Natural killer cell (primary cell): ENCODE measurements at regions not wholly inside any gene's neighbourhood (a gene's known extent, or its start where the extent isn't known, plus 50 kb on each side); places are given as distances from the start of the nearest gene placed in this dataset.
"Not testable (repeated sequence)": the region's sequence is repeated elsewhere in the genome, so short reads cannot be mapped to it uniquely, and the experiment has no call there.

Experiments
- ATAC-seq, 3 donors: fragments of 150-1000 bp in 2 of 3; fragments of 200-7000 bp in 1 of 3; cut with Tn5 transposase; 1 replicate in 1 of 3; 2 replicates in 2 of 3; pipeline ENCODE4 v1.10.0; 2021; ENCODE audit warnings: mild to moderate bottlenecking in 2 of 3, moderate library complexity in 2 of 3
- DNase-seq, 2 donors: peaks; one replicate each; pipeline versions ENCODE4 v3.0.0 to v3.0.0-alpha.2; 2013 to 2021; ENCODE audit warnings: mixed read lengths in 1 of 2
- H3K27ac ChIP-seq: one replicate; pipeline ENCODE4 v1.5.1; 2013; ENCODE audit warnings: mild to moderate bottlenecking, low read length
- H3K27me3 ChIP-seq: one replicate; pipeline ENCODE4 v1.6.1; 2013; ENCODE audit warnings: low read length; ENCODE audit not compliant: control insufficient read depth, insufficient read depth
- H3K36me3 ChIP-seq: one replicate; pipeline ENCODE4 v1.6.1; 2013; ENCODE audit warnings: low read length; ENCODE audit not compliant: control insufficient read depth, insufficient read depth
- H3K4me1 ChIP-seq: one replicate; pipeline ENCODE4 v1.6.1; 2013; ENCODE audit warnings: low read length; ENCODE audit not compliant: control insufficient read depth, insufficient read depth
- H3K4me3 ChIP-seq: one replicate; pipeline ENCODE4 v1.5.1; 2013; ENCODE audit warnings: low read length
- H3K9me3 ChIP-seq: one replicate; pipeline ENCODE4 v1.6.1; 2013; ENCODE audit warnings: low read length; ENCODE audit not compliant: control insufficient read depth, insufficient read depth
- H3K27ac Mint-ChIP-seq, 2 donors: one replicate each; pipeline ENCODE4 v1.8.0; 2022; ENCODE audit warnings: mild to moderate bottlenecking in 2 of 2, mixed read lengths in 2 of 2, moderate library complexity in 1 of 2
- H3K27me3 Mint-ChIP-seq, 2 donors: one replicate each; pipeline ENCODE4 v1.8.0; 2022; ENCODE audit warnings: low read depth in 2 of 2, mixed read lengths in 2 of 2
- H3K36me3 Mint-ChIP-seq: one replicate; pipeline ENCODE4 v1.8.0; 2022; ENCODE audit warnings: mixed read lengths
- H3K4me1 Mint-ChIP-seq, 2 donors: one replicate each; pipeline ENCODE4 v1.8.0; 2022; ENCODE audit warnings: mixed read lengths in 2 of 2
- H3K4me3 Mint-ChIP-seq: one replicate; pipeline ENCODE4 v1.8.0; 2022; ENCODE audit warnings: mild to moderate bottlenecking, moderate library complexity, mixed read lengths
- H3K9me3 Mint-ChIP-seq, 2 donors: one replicate each; pipeline ENCODE4 v1.8.0; 2022; ENCODE audit warnings: mixed read lengths in 2 of 2
- CTCF ChIP-seq: fragments of 200-600 bp; IDR thresholded peaks from one replicate; pipeline ENCODE4 v1.8.0; 2022; ENCODE audit warnings: antibody characterized with exemption
- WGBS: methylation state at CpG from one replicate; pipeline ENCODE4 v1.1.7; 2013; ENCODE audit warnings: missing lambda C conversion rate; ENCODE audit not compliant: insufficient coverage; 5-methylcytosine and 5-hydroxymethylcytosine counted together
- intact Hi-C: fragments of 100-400 bp; cut with micrococcal nuclease; formaldehyde crosslinking; loops from one replicate; pipeline ENCODE4 v1.14.2; 2022

GRCh38 chr2:147141930-147142329, 702.9 kb upstream of the ACVR2A start:
- H3K27ac ChIP-seq = no peak overlapping the region
- TF ChIP-seq CTCF = no peak
- peaks cover 0 to 3% of the 10 kb centered on the region in 2 donors for H3K27me3 Mint-ChIP-seq
- no peak overlapping the region for H3K27ac Mint-ChIP-seq
- no peaks in the 10 kb centered on the region for H3K36me3 ChIP-seq
- no peaks in the 10 kb centered on the region for H3K36me3 Mint-ChIP-seq
- ATAC-seq = no peak
- H3K9me3 ChIP-seq = no peaks in the 10 kb centered on the region
- intact Hi-C loops = no loop called here
- H3K27me3 ChIP-seq = no peaks in the 10 kb centered on the region
- H3K4me1 Mint-ChIP-seq = no peaks in the 10 kb centered on the region
- H3K4me3 ChIP-seq = no peak overlapping the region
- H3K4me1 ChIP-seq = no peaks in the 10 kb centered on the region
- H3K4me3 Mint-ChIP-seq = no peak overlapping the region
- H3K9me3 Mint-ChIP-seq = peaks cover 0 to 2% of the 10 kb centered on the region in 2 donors
- DNase-seq = no peak
- whole genome bisulfite sequencing = 100% methylated on average over 1 of the region's 4 CpGs

GRCh38 chr2:147139732-147140131, 705.1 kb upstream of the ACVR2A start:
- H3K27ac ChIP-seq, DNase-seq, H3K27ac Mint-ChIP-seq, H3K4me3 ChIP-seq, H3K27me3 ChIP-seq, H3K27me3 Mint-ChIP-seq, H3K4me1 Mint-ChIP-seq, H3K9me3 Mint-ChIP-seq, ATAC-seq, H3K4me3 Mint-ChIP-seq, H3K4me1 ChIP-seq, intact Hi-C loops, H3K9me3 ChIP-seq, H3K36me3 ChIP-seq, H3K36me3 Mint-ChIP-seq: not testable (repeated sequence)
- no CpG with 5 or more reads among the region's 2 CpGs for WGBS

GRCh38 chr2:147137711-147138110, 707.1 kb upstream of the ACVR2A start:
- DNase-seq (no peak), ATAC-seq (no peak)
- no peaks in the 10 kb centered on the region for H3K27me3 ChIP-seq
- H3K4me1 ChIP-seq = no peaks in the 10 kb centered on the region
- Mint-ChIP-seq H3K9me3 (peaks cover 0 to 2% of the 10 kb centered on the region in 2 donors), H3K27ac (no peak overlapping the region), H3K27me3 (peaks cover 0 to 3% of the 10 kb centered on the region in 2 donors), H3K4me3 (no peak overlapping the region), H3K36me3 (no peaks in the 10 kb centered on the region), H3K4me1 (no peaks in the 10 kb centered on the region)
- no peak for TF ChIP-seq CTCF
- H3K27ac ChIP-seq = no peak overlapping the region
- no peak overlapping the region for H3K4me3 ChIP-seq
- intact Hi-C loops = no loop called here
- WGBS = 82% methylated on average over 3 of the region's 3 CpGs
- H3K9me3 ChIP-seq = no peaks in the 10 kb centered on the region
- H3K36me3 ChIP-seq = no peaks in the 10 kb centered on the region

- no peaks in the 10 kb centered on the region for H3K36me3 ChIP-seq
- DNase-seq (no peak), ATAC-seq (no peak)
These were observed 709.5 kb upstream of the ACVR2A start for GRCh38 chr2:147135376-147135775.

More at GRCh38 chr2:147135376-147135775, 709.5 kb upstream of the ACVR2A start:
- Histone ChIP-seq H3K4me1 (no peaks in the 10 kb centered on the region), H3K9me3 (no peaks in the 10 kb centered on the region), H3K27ac (no peak overlapping the region), H3K27me3 (no peaks in the 10 kb centered on the region), H3K4me3 (no peak overlapping the region)
- no peak for TF ChIP-seq CTCF
- peaks cover 0 to 3% of the 10 kb centered on the region in 2 donors for H3K27me3 Mint-ChIP-seq
- H3K4me3 Mint-ChIP-seq = no peak overlapping the region
- peaks cover 0 to 2% of the 10 kb centered on the region in 2 donors for H3K9me3 Mint-ChIP-seq
- H3K4me1 Mint-ChIP-seq = no peaks in the 10 kb centered on the region
- intact Hi-C loops = no loop called here
- 87% methylated on average over 5 of the region's 5 CpGs for WGBS
- H3K36me3 Mint-ChIP-seq = no peaks in the 10 kb centered on the region
- no peak overlapping the region for H3K27ac Mint-ChIP-seq
